HEK293 (cell line): ENCODE measurements at regions not wholly inside any gene's neighbourhood (a gene's known extent, or its start where the extent isn't known, plus 50 kb on each side); places are given as distances from the start of the nearest gene placed in this dataset.

Experiments used
- EGR2 ChIP-seq: fragments of 450-650 bp; formaldehyde crosslinking; IDR thresholded peaks from 2 replicates; pipeline ENCODE4 v1.5.1; 2016; ENCODE audit warnings: low read depth, missing biosample characterization, missing genetic modification characterization
- GLIS1 ChIP-seq: fragments of 450-650 bp; formaldehyde crosslinking; IDR thresholded peaks from 2 replicates; pipeline ENCODE4 v1.5.1; 2016; ENCODE audit warnings: missing biosample characterization, missing genetic modification characterization
- MEIS1 ChIP-seq: sonication (generic); formaldehyde crosslinking; IDR thresholded peaks from 2 replicates; pipeline ENCODE4 v1.8.1; 2022; ENCODE audit warnings: missing genetic modification reagents, mild to moderate bottlenecking, borderline replicate concordance
- REPIN1 ChIP-seq: fragments of 450-650 bp; formaldehyde crosslinking; IDR thresholded peaks from 2 replicates; pipeline ENCODE4 v1.5.1; 2017; ENCODE audit warnings: missing biosample characterization, missing genetic modification characterization, low read depth
- SP3 ChIP-seq: fragments of 450-650 bp; formaldehyde crosslinking; IDR thresholded peaks from 2 replicates; pipeline ENCODE4 v1.5.1; 2016; ENCODE audit warnings: missing biosample characterization, missing genetic modification characterization
- ZBTB11 ChIP-seq: fragments of 450-650 bp; formaldehyde crosslinking; conservative IDR thresholded peaks from 2 replicates; pipeline ENCODE4 v1.5.1; 2016; ENCODE audit warnings: low read depth, missing biosample characterization, missing genetic modification characterization
- ZBTB26 ChIP-seq: fragments of 450-650 bp; formaldehyde crosslinking; optimal IDR thresholded peaks from 2 replicates; pipeline ENCODE3; 2016; ENCODE audit warnings: missing biosample characterization, mild to moderate bottlenecking, missing genetic modification characterization
- ZBTB48 ChIP-seq: fragments of 450-650 bp; formaldehyde crosslinking; IDR thresholded peaks from 2 replicates; pipeline ENCODE4 v1.5.1; 2016; ENCODE audit warnings: missing biosample characterization, missing genetic modification characterization
- ZNF148 ChIP-seq: fragments of 450-650 bp; formaldehyde crosslinking; IDR thresholded peaks from 2 replicates; pipeline ENCODE4 v1.5.0; 2017; ENCODE audit warnings: missing biosample characterization, missing genetic modification characterization, borderline replicate concordance
- ZNF280C ChIP-seq: fragments of 450-650 bp; formaldehyde crosslinking; IDR thresholded peaks from 2 replicates; pipeline ENCODE4 v1.5.1; 2016; ENCODE audit warnings: missing biosample characterization, missing genetic modification characterization
- ZNF354C ChIP-seq: fragments of 450-650 bp; formaldehyde crosslinking; IDR thresholded peaks from 2 replicates; pipeline ENCODE4 v1.5.1; 2016; ENCODE audit warnings: missing biosample characterization, missing genetic modification characterization, low read depth, borderline replicate concordance
- ZNF449 ChIP-seq: fragments of 450-650 bp; formaldehyde crosslinking; IDR thresholded peaks from 2 replicates; pipeline ENCODE4 v1.5.1; 2017; ENCODE audit warnings: missing biosample characterization, mild to moderate bottlenecking, missing genetic modification characterization, moderate library complexity
- ZNF501 ChIP-seq: fragments of 450-650 bp; formaldehyde crosslinking; IDR thresholded peaks from 2 replicates; pipeline ENCODE4 v1.5.1; 2016; ENCODE audit warnings: missing biosample characterization, missing genetic modification characterization
- ZNF548 ChIP-seq: fragments of 450-650 bp; formaldehyde crosslinking; IDR thresholded peaks from 2 replicates; pipeline ENCODE4 v1.5.1; 2016; ENCODE audit warnings: missing biosample characterization, missing genetic modification characterization
- ZNF549 ChIP-seq: fragments of 450-650 bp; IDR thresholded peaks from 2 replicates; pipeline ENCODE4 v1.5.1; 2018; ENCODE audit warnings: missing biosample characterization, missing genetic modification characterization, mild to moderate bottlenecking, inconsistent platforms, moderate library complexity
- ZNF555 ChIP-seq: fragments of 450-650 bp; formaldehyde crosslinking; conservative IDR thresholded peaks from 2 replicates; pipeline ENCODE4 v1.5.1; 2017; ENCODE audit warnings: missing biosample characterization, mild to moderate bottlenecking, missing genetic modification characterization, inconsistent platforms
- ZNF600 ChIP-seq: fragments of 450-650 bp; formaldehyde crosslinking; IDR thresholded peaks from 2 replicates; pipeline ENCODE4 v1.5.1; 2016; ENCODE audit warnings: missing biosample characterization, missing genetic modification characterization
- ZNF623 ChIP-seq: fragments of 450-650 bp; formaldehyde crosslinking; IDR thresholded peaks from 2 replicates; pipeline ENCODE4 v1.5.1; 2016; ENCODE audit warnings: missing biosample characterization, missing genetic modification characterization
- ZNF624 ChIP-seq: fragments of 450-650 bp; formaldehyde crosslinking; IDR thresholded peaks from 2 replicates; pipeline ENCODE4 v1.5.1; 2017; ENCODE audit warnings: missing biosample characterization, missing genetic modification characterization
- ZNF692 ChIP-seq: fragments of 450-650 bp; formaldehyde crosslinking; IDR thresholded peaks from 2 replicates; pipeline ENCODE4 v1.5.1; 2016; ENCODE audit warnings: missing biosample characterization, missing genetic modification characterization
- ZNF791 ChIP-seq: fragments of 450-650 bp; formaldehyde crosslinking; IDR thresholded peaks from 2 replicates; pipeline ENCODE4 v1.5.1; 2016; ENCODE audit warnings: missing biosample characterization, missing genetic modification characterization
- ZNF792 ChIP-seq: fragments of 450-650 bp; formaldehyde crosslinking; IDR thresholded peaks from 2 replicates; pipeline ENCODE4 v1.5.1; 2016; ENCODE audit warnings: missing biosample characterization, missing genetic modification characterization
- ZSCAN18 ChIP-seq: fragments of 450-650 bp; formaldehyde crosslinking; IDR thresholded peaks from 2 replicates; pipeline ENCODE4 v1.5.1; 2016; ENCODE audit warnings: missing biosample characterization, missing genetic modification characterization
- ZSCAN30 ChIP-seq: fragments of 450-650 bp; IDR thresholded peaks from 2 replicates; pipeline ENCODE4 v1.5.1; 2018; ENCODE audit warnings: missing biosample characterization, mild to moderate bottlenecking, missing genetic modification characterization, moderate library complexity

GRCh38 chr16:14013571-14014283, 57.4 kb upstream of the MRTFB start (continued):
- TF ChIP-seq ZNF792 = 0 out of 2 replicates have a peak, but pooled peaks have one; percentile 20
- TF ChIP-seq ZNF555 (tag by site-specific recombination) = no peak
- no peak for TF ChIP-seq ZNF280C (tag by site-specific recombination)
- no peak for TF ChIP-seq ZNF549 (tag by site-specific recombination)
- TF ChIP-seq ZNF624 (tag by site-specific recombination) = no peak
- TF ChIP-seq GLIS1 = peak; percentile 47; the same call in 1 of the 2 replicates
- no peak for TF ChIP-seq REPIN1 (tag by site-specific recombination)
- TF ChIP-seq ZNF600 (tag by site-specific recombination) = peak; percentile 81
- peak; percentile 86 for TF ChIP-seq EGR2 (tag by site-specific recombination)
- peak; percentile 81; the same call in 1 of the 2 replicates for TF ChIP-seq ZNF692 (tag by site-specific recombination)
- no peak for TF ChIP-seq SP3
- no peak for TF ChIP-seq ZNF548
- no peak for TF ChIP-seq ZSCAN30 (tag by site-specific recombination)
- no peak for TF ChIP-seq ZSCAN18 (tag by site-specific recombination)
- TF ChIP-seq ZBTB48 = no peak
- no peak for TF ChIP-seq ZNF148 (tag by site-specific recombination)
- no peak for TF ChIP-seq ZNF449 (tag by site-specific recombination)
- no peak for TF ChIP-seq MEIS1
- no peak for TF ChIP-seq ZBTB11 (tag by site-specific recombination)
- no peak for TF ChIP-seq ZNF501 (tag by site-specific recombination)
- TF ChIP-seq ZBTB26 (tag by site-specific recombination) = peak; percentile 25
- TF ChIP-seq ZNF354C = no peak
- TF ChIP-seq ZNF623 (tag by site-specific recombination) = no peak
- TF ChIP-seq ZNF791 (tag by site-specific recombination) = no peak
